Mesendoderm (in vitro differentiated cells): ENCODE measurements at regions not wholly inside any gene's neighbourhood (a gene's known extent, or its start where the extent isn't known, plus 50 kb on each side); places are given as distances from the start of the nearest gene placed in this dataset. TPM values are rescaled to one million over a fixed set of nuclear protein-coding genes. Genes with fewer than 3 reads are reported as not detected.

ENCODE experiments used
- small RNA-seq: library from polyadenylated mRNA; stranded (forward); fragments of <200 nt; extraction: miRNeasy Mini kit (QIAGEN cat#:217004); gene quantifications from one replicate; pipeline ENCODE3, GENCODE V24; 2013; ENCODE audit not compliant: insufficient read depth

Small RNA genes in the stretch of these regions (small RNA-seq; reads per million reads assigned to genes)
- gene RNU6-193P, result not detected
- gene RNU6-847P, result not detected
- not detected for gene SS18L2P1
